K562 (cell line): ENCODE measurements at regions not wholly inside any gene's neighbourhood (a gene's known extent, or its start where the extent isn't known, plus 50 kb on each side); places are given as distances from the start of the nearest gene placed in this dataset.

Experiments
- ATAC-seq: fragments of 200-7000 bp; cut with Tn5 transposase; 3 replicates; pipeline ENCODE4 v1.9.1; 2020; ENCODE audit warnings: moderate library complexity
- BruUV-seq: library from RNA; stranded (reverse); fragments of 400-500 nt; replicated peaks from 2 replicates; lab custom pipeline; 2021; lab: Mats Ljungman, UMichigan
- CTCF ChIA-PET: fragments of 300-600 bp; formaldehyde crosslinking; extraction: SDS; loops from one replicate; lab custom pipeline; 2021; ENCODE audit warnings: low intra/inter-chr PET ratio; lab: Yijun Ruan, JAX
- POLR2A ChIA-PET: fragments of 300-600, 350-650 bp; sonication (Branson Sonifier 250); formaldehyde crosslinking; extraction: SDS; loops from one replicate; lab custom pipeline; 2021; ENCODE audit warnings: antibody characterized with exemption, inconsistent platforms; lab: Yijun Ruan, JAX
- DNase-seq, 4 experiments: peaks; one replicate each; pipeline versions ENCODE4 v3.0.0 to v3.0.0-alpha.2; 2011 to 2018; ENCODE audit warnings: low spot score in 3 of 4, mixed read lengths in 3 of 4; ENCODE audit errors: extremely low read depth in 1 of 4
- FAIRE-seq: peaks from 2 replicates; lab custom pipeline; 2011; peaks lifted over from hg19 to GRCh38; lab: Jason Lieb, UNC
- H2AFZ ChIP-seq: 2 replicates; pipeline ENCODE4 v1.6.0; 2011; ENCODE audit warnings: low read depth, low read length, control low read depth, inconsistent platforms
- H3K27ac ChIP-seq: fragments of 200-600 bp; 3 replicates; pipeline ENCODE4 v1.8.0; 2011; ENCODE audit warnings: low read depth, mild to moderate bottlenecking, control low read depth, inconsistent platforms, low read length, moderate library complexity, mixed read lengths; ENCODE audit errors: extremely low read depth
- H3K27me3 ChIP-seq, 2 experiments: fragments of 300-600 bp in 1 of 2; 2 replicates in 1 of 2; 3 replicates in 1 of 2; pipeline versions ENCODE4 v1.6.0 to v1.8.0; 2011; ENCODE audit warnings: inconsistent platforms in 2 of 2, low read length in 2 of 2, mild to moderate bottlenecking in 1 of 2, mixed read lengths in 1 of 2, moderate library complexity in 1 of 2; ENCODE audit not compliant: control insufficient read depth in 2 of 2, insufficient read depth in 2 of 2
- H3K36me3 ChIP-seq: fragments of 300-600 bp; 3 replicates; pipeline ENCODE4 v1.8.0; 2011; ENCODE audit warnings: mild to moderate bottlenecking, low read length, inconsistent platforms; ENCODE audit not compliant: control insufficient read depth, insufficient read depth
- H3K4me1 ChIP-seq, 2 experiments: fragments of 200-600 bp in 1 of 2; replicated peaks in 1 of 2; 2 replicates in 1 of 2; 3 replicates in 1 of 2; pipeline versions ENCODE4 v1.5.1 to v1.8.0; 2011; ENCODE audit warnings: inconsistent platforms in 2 of 2, low read length in 2 of 2, mild to moderate bottlenecking in 1 of 2, mixed read lengths in 1 of 2, moderate library complexity in 1 of 2; ENCODE audit not compliant: control insufficient read depth in 2 of 2, insufficient read depth in 2 of 2
- H3K4me2 ChIP-seq: 2 replicates; pipeline ENCODE4 v1.6.1; 2011; ENCODE audit warnings: low read length, control low read depth, inconsistent platforms, mixed read lengths; ENCODE audit not compliant: insufficient read depth
- H3K4me3 ChIP-seq: fragments of 200-600 bp; sonication (generic), shearing (Covaris generic); 2 replicates; pipeline ENCODE4 v1.5.1; 2016; ENCODE audit warnings: control low read depth, inconsistent platforms
- H3K79me2 ChIP-seq: fragments of 200-600 bp; 3 replicates; pipeline ENCODE4 v1.8.0; 2011; ENCODE audit warnings: low read length, inconsistent platforms; ENCODE audit not compliant: control insufficient read depth, insufficient read depth
- H3K9ac ChIP-seq, 2 experiments: 2 replicates each; pipeline versions ENCODE4 v1.6.0 to v1.6.1; 2011; ENCODE audit warnings: low read depth in 2 of 2, low read length in 2 of 2, control low read depth in 1 of 2, inconsistent platforms in 1 of 2, mild to moderate bottlenecking in 1 of 2, mixed read lengths in 1 of 2; ENCODE audit not compliant: insufficient read depth in 1 of 2
- H3K9me1 ChIP-seq: one replicate; pipeline ENCODE4 v1.6.0; 2011; ENCODE audit warnings: inconsistent platforms, mild to moderate bottlenecking, low read length, moderate library complexity; ENCODE audit not compliant: control insufficient read depth, insufficient read depth
- H3K9me3 ChIP-seq: replicated peaks from 2 replicates; pipeline ENCODE4 v1.5.1; 2011; ENCODE audit warnings: low read depth, low read length, inconsistent platforms; ENCODE audit not compliant: control insufficient read depth, insufficient read depth
- H4K20me1 ChIP-seq: replicated peaks from 2 replicates; pipeline ENCODE4 v1.6.1; 2011; ENCODE audit warnings: low read length, inconsistent platforms, mixed read lengths; ENCODE audit not compliant: control insufficient read depth, insufficient read depth
- ARHGAP35 ChIP-seq: fragments of 450-650 bp; IDR thresholded peaks from 2 replicates; pipeline ENCODE4 v1.6.1; 2018; ENCODE audit not compliant: partially characterized antibody
- GATA2 ChIP-seq: sonication (generic); formaldehyde crosslinking; IDR thresholded peaks from 2 replicates; pipeline ENCODE4 v1.4.0; 2020; ENCODE audit warnings: mild to moderate bottlenecking, missing genetic modification reagents
- MTA3 ChIP-seq: fragments of 450-650 bp; formaldehyde crosslinking; IDR thresholded peaks from 2 replicates; pipeline ENCODE4 v1.6.1; 2017; ENCODE audit warnings: mild to moderate bottlenecking, borderline replicate concordance
- RBM14 ChIP-seq: fragments of 200-400 bp; formaldehyde crosslinking; IDR thresholded peaks from 2 replicates; pipeline ENCODE4 v1.6.1; 2018; ENCODE audit warnings: low read depth, mild to moderate bottlenecking, low read length, moderate library complexity, borderline replicate concordance; ENCODE audit not compliant: insufficient read depth
- SRSF3 ChIP-seq: fragments of 200-400 bp; formaldehyde crosslinking; IDR thresholded peaks from 2 replicates; pipeline ENCODE4 v1.6.1; 2016; ENCODE audit warnings: mild to moderate bottlenecking, low read length, moderate library complexity; ENCODE audit not compliant: insufficient read depth
- WGBS: fragments of 100-300 bp; shearing (Covaris generic); methylation state at CpG from one replicate; pipeline ENCODE4 v1.1.6; 2016; ENCODE audit warnings: low coverage, mixed read lengths; ENCODE audit not compliant: insufficient coverage; ENCODE audit errors: missing lambda C conversion rate; 5-methylcytosine and 5-hydroxymethylcytosine counted together
- in situ Hi-C: fragments of 300-500 bp; cut with MboI; formaldehyde crosslinking; loops from 4 replicates; pipeline ENCODE4 v1.15.0; 2018; ENCODE audit warnings: inconsistent platforms, mixed read lengths
- intact Hi-C: fragments of 100-400 bp; cut with micrococcal nuclease; formaldehyde crosslinking; loops from 2 replicates; pipeline ENCODE4 v1.14.2; 2022
- TF ChIP-seq, protein P1 (sequence below): fragments of 450-650 bp; IDR thresholded peaks from 2 replicates; pipeline ENCODE4 v1.6.1; 2016

DNA sequence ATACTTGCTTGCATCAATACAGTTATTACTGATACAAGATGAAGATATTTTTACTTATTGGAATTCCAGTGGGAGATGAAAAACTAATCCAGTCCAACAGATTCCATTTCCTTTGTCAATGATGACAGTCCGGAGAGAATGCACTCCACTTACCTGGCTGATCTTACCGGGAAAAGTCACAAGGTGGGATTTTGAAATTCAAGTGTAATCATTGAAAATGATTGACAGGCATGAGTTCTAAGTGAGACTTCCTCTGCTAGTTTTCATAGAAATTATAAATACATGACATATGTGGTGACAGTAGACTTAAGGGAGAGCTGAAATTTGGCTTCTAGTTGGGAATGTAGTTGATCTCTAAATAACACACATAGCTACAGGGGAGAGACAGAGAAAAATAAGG lies 859.9 kb downstream of the FAT4 start:
- Histone ChIP-seq H3K4me2 (no peak overlapping the region), H3K27ac (no peak overlapping the region), H3K36me3 (no peaks in the 10 kb centered on the region), H3K27me3 (no peaks in the 10 kb centered on the region; a peak in 1 of 5 replicates), H3K9me1 (no peaks in the 10 kb centered on the region), H3K9me3 (no peaks in the 10 kb centered on the region), H2AFZ (no peak overlapping the region), H3K9ac (no peak overlapping the region), H3K4me1 (no peaks in the 10 kb centered on the region), H3K4me3 (no peak overlapping the region), H4K20me1 (no peaks in the 10 kb centered on the region), H3K79me2 (no peaks in the 10 kb centered on the region)
- ChIA-PET CTCF (no interaction called here), POLR2A (no interaction called here)
- no peak for DNase-seq
- intact Hi-C loops (no loop called here), in situ Hi-C loops (no loop called here)
- no peak for FAIRE-seq
- BruUV-seq, result no TSS peak
- ATAC-seq, result no peak
- TF ChIP-seq MTA3 (no peak), RBM14 (no peak), SRSF3 (no peak), ARHGAP35 (no peak)
- TF ChIP-seq, protein P1, sequence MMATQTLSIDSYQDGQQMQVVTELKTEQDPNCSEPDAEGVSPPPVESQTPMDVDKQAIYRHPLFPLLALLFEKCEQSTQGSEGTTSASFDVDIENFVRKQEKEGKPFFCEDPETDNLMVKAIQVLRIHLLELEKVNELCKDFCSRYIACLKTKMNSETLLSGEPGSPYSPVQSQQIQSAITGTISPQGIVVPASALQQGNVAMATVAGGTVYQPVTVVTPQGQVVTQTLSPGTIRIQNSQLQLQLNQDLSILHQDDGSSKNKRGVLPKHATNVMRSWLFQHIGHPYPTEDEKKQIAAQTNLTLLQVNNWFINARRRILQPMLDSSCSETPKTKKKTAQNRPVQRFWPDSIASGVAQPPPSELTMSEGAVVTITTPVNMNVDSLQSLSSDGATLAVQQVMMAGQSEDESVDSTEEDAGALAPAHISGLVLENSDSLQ, result peak; percentile 38; the same call in 1 of the 2 replicates
- 3% methylated on average over 2 of the region's 2 CpGs for WGBS

DNA sequence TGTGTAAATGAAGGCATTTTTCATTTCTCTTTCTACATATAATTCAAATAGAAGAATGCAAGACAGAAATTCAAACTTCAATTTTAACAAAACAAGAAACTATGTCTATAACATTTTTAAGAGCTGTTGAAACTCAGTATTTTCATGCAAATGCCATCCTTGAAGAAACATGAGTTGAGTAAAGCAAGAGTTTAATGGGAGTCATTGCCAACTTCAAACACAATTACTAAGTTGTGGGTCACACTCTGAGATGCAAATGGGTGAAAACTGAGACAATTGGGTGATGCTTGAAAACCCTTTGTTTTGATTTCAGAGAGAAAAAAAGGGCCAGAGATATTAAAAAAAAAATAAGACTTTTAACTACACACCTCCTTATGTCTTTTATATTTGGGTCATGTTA lies 865.9 kb downstream of the FAT4 start:
- no peaks in the 10 kb centered on the region for H4K20me1 ChIP-seq
- H3K9me1 ChIP-seq, result no peaks in the 10 kb centered on the region
- TF ChIP-seq GATA2 (CRISPR knock-in tag), result no peak
- POLR2A ChIA-PET, result no interaction called here
- H3K36me3 ChIP-seq, result no peaks in the 10 kb centered on the region
- H3K4me3 ChIP-seq, result no peak overlapping the region
- H3K4me2 ChIP-seq, result no peak overlapping the region
- H3K79me2 ChIP-seq, result no peaks in the 10 kb centered on the region
- no peaks in the 10 kb centered on the region for H3K4me1 ChIP-seq
- intact Hi-C loops, result no loop called here
- ATAC-seq (no peak), DNase-seq (no peak), FAIRE-seq (peak; percentile 26)
- no peaks in the 10 kb centered on the region for H3K27me3 ChIP-seq
- CTCF ChIA-PET, result no interaction called here
- H3K9ac ChIP-seq, result no peak overlapping the region
- in situ Hi-C loops, result no loop called here
- no peak overlapping the region for H3K27ac ChIP-seq
- no peak overlapping the region for H2AFZ ChIP-seq
- no peaks in the 10 kb centered on the region for H3K9me3 ChIP-seq
- BruUV-seq, result no TSS peak
